ENCODE measurements at regions not wholly inside any gene's neighbourhood (a gene's known extent, or its start where the extent isn't known, plus 50 kb on each side); places are given as distances from the start of the nearest gene placed in this dataset.

- Mint-ChIP-seq H3K4me1 (peaks cover 35 to 49% of the 10 kb centered on the region in 2 donors), H3K9me3 (no peaks in the 10 kb centered on the region), H3K4me3 (no peak overlapping the region), H3K27me3 (ENCODE audit: low read depth in 2 of 2) (no peaks in the 10 kb centered on the region), H3K36me3 (no peaks in the 10 kb centered on the region), H3K27ac (peak overlapping the region; percentile 18 to 96)
- H3K4me3 ChIP-seq (ENCODE audit: low read length): no peak overlapping the region
- 70% methylated on average over 3 of the region's 5 CpGs for WGBS (ENCODE audit: insufficient coverage)
- DNase-seq (no peak), ATAC-seq (no peak)
- H3K4me1 ChIP-seq (ENCODE audit: control insufficient read depth, insufficient read depth, low read length): peaks cover 38% of the 10 kb centered on the region
- no peaks in the 10 kb centered on the region for H3K36me3 ChIP-seq (ENCODE audit: control insufficient read depth, insufficient read depth, low read length)
- H3K27ac ChIP-seq (ENCODE audit: low read length): no peak overlapping the region
- no peak for TF ChIP-seq CTCF (IDR thresholded peaks at IDR 0.05)
- H3K9me3 ChIP-seq (ENCODE audit: control insufficient read depth, insufficient read depth, low read length): no peaks in the 10 kb centered on the region
- H3K27me3 ChIP-seq (ENCODE audit: control insufficient read depth, insufficient read depth, low read length): no peaks in the 10 kb centered on the region
- intact Hi-C loops (cut with micrococcal nuclease): no loop called here
Measured at GRCh38 chr22:19580291-19580890, 56.2 kb upstream of the CLDN5 start.

- Mint-ChIP-seq H3K9me3 (no peaks in the 10 kb centered on the region), H3K27me3 (ENCODE audit: low read depth in 2 of 2) (no peaks in the 10 kb centered on the region), H3K4me3 (no peak overlapping the region), H3K27ac (no peak overlapping the region), H3K4me1 (peaks cover 26 to 33% of the 10 kb centered on the region in 2 donors), H3K36me3 (no peaks in the 10 kb centered on the region)
- no peak overlapping the region for H3K4me3 ChIP-seq (ENCODE audit: low read length)
- ATAC-seq: no peak
- DNase-seq: no peak
- H3K27ac ChIP-seq (ENCODE audit: low read length): no peak overlapping the region
- intact Hi-C loops (cut with micrococcal nuclease): no loop called here
- peaks cover 25% of the 10 kb centered on the region for H3K4me1 ChIP-seq (ENCODE audit: control insufficient read depth, insufficient read depth, low read length)
- 85% methylated on average over 16 of the region's 17 CpGs for WGBS (ENCODE audit: insufficient coverage)
- TF ChIP-seq CTCF (IDR thresholded peaks at IDR 0.05): no peak
- H3K36me3 ChIP-seq (ENCODE audit: control insufficient read depth, insufficient read depth, low read length): no peaks in the 10 kb centered on the region
- no peaks in the 10 kb centered on the region for H3K27me3 ChIP-seq (ENCODE audit: control insufficient read depth, insufficient read depth, low read length)
- H3K9me3 ChIP-seq (ENCODE audit: control insufficient read depth, insufficient read depth, low read length): no peaks in the 10 kb centered on the region
Measured at GRCh38 chr22:19582033-19582693, 58.0 kb upstream of the CLDN5 start.

- Histone ChIP-seq H3K4me3 (ENCODE audit: low read length) (no peak overlapping the region), H3K27ac (ENCODE audit: low read length) (no peak overlapping the region), H3K4me1 (ENCODE audit: control insufficient read depth, insufficient read depth, low read length) (no peaks in the 10 kb centered on the region), H3K27me3 (ENCODE audit: control insufficient read depth, insufficient read depth, low read length) (no peaks in the 10 kb centered on the region), H3K36me3 (ENCODE audit: control insufficient read depth, insufficient read depth, low read length) (no peaks in the 10 kb centered on the region), H3K9me3 (ENCODE audit: control insufficient read depth, insufficient read depth, low read length) (no peaks in the 10 kb centered on the region)
- Mint-ChIP-seq H3K27me3 (ENCODE audit: low read depth in 2 of 2) (no peaks in the 10 kb centered on the region), H3K36me3 (no peaks in the 10 kb centered on the region), H3K9me3 (no peaks in the 10 kb centered on the region), H3K4me3 (no peak overlapping the region), H3K27ac (no peak overlapping the region), H3K4me1 (no peaks in the 10 kb centered on the region)
- TF ChIP-seq CTCF (IDR thresholded peaks at IDR 0.05): no peak
- intact Hi-C loops (cut with micrococcal nuclease): no loop called here
- ATAC-seq: no peak
- WGBS (ENCODE audit: insufficient coverage): 82% methylated on average over 11 of the region's 11 CpGs
- DNase-seq: no peak
Measured at GRCh38 chr22:19586922-19587684, 62.9 kb upstream of the CLDN5 start.

Data from natural killer cell (primary cell).